ENCODE measurements at regions not wholly inside any gene's neighbourhood (a gene's known extent, or its start where the extent isn't known, plus 50 kb on each side); places are given as distances from the start of the nearest gene placed in this dataset.

DNA sequence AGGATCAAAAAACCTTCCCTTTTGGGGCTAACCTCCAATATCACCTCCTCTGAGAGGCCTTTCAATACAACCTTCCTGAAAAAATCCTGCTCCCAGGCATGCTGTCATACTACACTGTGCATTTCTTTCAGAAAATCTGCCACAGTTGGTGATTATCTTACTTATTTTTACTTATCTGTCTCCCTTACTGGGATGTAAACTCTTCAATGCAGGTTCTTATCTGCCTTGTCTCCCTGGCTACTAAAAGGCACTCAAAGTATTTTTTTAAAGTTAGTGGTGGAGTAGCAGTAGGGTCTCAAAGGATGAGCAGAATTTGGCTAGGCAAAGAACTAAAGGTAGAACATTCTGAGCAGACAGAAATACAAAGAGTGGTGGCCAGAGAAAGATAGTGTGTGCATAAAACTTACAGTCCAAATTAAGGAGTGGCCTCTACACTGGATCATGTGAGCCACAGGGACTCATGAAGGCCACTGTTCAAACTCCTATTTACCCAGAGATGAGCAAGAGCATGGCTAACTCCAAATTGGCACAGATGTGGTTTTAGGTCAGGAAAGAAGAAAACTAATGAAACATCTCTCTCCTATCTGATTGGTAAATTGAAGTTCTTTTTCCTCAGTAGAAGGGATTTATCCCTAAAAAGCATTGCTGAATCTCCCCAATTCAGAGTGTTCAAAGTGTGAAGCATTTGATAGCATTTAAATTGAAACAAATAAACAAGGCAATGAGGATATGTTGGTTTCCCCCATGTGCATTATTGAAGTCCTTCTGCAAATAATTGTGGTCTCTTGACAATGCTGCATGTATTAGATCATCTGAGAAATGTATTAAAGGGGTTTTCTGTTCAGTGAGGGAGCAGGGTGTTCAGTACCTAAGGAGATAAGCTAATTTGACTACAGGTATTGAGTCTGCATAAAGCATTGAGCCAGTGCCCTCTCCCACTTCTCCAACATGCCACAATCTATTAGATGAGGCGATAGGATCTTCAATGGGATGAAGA lies 285.5 kb downstream of the MREG start (continued):
- no peak for TF ChIP-seq RNF2 (IDR thresholded peaks at IDR 0.05; ENCODE audit: borderline replicate concordance, low read depth, low read length, missing control alignments, poor library complexity, severe bottlenecking)
- no peak for TF ChIP-seq SRF (IDR thresholded peaks at IDR 0.05; ENCODE audit: low read depth, low read length)
- TF ChIP-seq, protein P1, sequence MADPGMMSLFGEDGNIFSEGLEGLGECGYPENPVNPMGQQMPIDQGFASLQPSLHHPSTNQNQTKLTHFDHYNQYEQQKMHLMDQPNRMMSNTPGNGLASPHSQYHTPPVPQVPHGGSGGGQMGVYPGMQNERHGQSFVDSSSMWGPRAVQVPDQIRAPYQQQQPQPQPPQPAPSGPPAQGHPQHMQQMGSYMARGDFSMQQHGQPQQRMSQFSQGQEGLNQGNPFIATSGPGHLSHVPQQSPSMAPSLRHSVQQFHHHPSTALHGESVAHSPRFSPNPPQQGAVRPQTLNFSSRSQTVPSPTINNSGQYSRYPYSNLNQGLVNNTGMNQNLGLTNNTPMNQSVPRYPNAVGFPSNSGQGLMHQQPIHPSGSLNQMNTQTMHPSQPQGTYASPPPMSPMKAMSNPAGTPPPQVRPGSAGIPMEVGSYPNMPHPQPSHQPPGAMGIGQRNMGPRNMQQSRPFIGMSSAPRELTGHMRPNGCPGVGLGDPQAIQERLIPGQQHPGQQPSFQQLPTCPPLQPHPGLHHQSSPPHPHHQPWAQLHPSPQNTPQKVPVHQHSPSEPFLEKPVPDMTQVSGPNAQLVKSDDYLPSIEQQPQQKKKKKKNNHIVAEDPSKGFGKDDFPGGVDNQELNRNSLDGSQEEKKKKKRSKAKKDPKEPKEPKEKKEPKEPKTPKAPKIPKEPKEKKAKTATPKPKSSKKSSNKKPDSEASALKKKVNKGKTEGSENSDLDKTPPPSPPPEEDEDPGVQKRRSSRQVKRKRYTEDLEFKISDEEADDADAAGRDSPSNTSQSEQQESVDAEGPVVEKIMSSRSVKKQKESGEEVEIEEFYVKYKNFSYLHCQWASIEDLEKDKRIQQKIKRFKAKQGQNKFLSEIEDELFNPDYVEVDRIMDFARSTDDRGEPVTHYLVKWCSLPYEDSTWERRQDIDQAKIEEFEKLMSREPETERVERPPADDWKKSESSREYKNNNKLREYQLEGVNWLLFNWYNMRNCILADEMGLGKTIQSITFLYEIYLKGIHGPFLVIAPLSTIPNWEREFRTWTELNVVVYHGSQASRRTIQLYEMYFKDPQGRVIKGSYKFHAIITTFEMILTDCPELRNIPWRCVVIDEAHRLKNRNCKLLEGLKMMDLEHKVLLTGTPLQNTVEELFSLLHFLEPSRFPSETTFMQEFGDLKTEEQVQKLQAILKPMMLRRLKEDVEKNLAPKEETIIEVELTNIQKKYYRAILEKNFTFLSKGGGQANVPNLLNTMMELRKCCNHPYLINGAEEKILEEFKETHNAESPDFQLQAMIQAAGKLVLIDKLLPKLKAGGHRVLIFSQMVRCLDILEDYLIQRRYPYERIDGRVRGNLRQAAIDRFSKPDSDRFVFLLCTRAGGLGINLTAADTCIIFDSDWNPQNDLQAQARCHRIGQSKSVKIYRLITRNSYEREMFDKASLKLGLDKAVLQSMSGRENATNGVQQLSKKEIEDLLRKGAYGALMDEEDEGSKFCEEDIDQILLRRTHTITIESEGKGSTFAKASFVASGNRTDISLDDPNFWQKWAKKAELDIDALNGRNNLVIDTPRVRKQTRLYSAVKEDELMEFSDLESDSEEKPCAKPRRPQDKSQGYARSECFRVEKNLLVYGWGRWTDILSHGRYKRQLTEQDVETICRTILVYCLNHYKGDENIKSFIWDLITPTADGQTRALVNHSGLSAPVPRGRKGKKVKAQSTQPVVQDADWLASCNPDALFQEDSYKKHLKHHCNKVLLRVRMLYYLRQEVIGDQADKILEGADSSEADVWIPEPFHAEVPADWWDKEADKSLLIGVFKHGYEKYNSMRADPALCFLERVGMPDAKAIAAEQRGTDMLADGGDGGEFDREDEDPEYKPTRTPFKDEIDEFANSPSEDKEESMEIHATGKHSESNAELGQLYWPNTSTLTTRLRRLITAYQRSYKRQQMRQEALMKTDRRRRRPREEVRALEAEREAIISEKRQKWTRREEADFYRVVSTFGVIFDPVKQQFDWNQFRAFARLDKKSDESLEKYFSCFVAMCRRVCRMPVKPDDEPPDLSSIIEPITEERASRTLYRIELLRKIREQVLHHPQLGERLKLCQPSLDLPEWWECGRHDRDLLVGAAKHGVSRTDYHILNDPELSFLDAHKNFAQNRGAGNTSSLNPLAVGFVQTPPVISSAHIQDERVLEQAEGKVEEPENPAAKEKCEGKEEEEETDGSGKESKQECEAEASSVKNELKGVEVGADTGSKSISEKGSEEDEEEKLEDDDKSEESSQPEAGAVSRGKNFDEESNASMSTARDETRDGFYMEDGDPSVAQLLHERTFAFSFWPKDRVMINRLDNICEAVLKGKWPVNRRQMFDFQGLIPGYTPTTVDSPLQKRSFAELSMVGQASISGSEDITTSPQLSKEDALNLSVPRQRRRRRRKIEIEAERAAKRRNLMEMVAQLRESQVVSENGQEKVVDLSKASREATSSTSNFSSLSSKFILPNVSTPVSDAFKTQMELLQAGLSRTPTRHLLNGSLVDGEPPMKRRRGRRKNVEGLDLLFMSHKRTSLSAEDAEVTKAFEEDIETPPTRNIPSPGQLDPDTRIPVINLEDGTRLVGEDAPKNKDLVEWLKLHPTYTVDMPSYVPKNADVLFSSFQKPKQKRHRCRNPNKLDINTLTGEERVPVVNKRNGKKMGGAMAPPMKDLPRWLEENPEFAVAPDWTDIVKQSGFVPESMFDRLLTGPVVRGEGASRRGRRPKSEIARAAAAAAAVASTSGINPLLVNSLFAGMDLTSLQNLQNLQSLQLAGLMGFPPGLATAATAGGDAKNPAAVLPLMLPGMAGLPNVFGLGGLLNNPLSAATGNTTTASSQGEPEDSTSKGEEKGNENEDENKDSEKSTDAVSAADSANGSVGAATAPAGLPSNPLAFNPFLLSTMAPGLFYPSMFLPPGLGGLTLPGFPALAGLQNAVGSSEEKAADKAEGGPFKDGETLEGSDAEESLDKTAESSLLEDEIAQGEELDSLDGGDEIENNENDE (IDR thresholded peaks at IDR 0.05; ENCODE audit: insufficient replicate concordance, low read length), result no peak
- TF ChIP-seq SP1 (IDR thresholded peaks at IDR 0.05; ENCODE audit: low read depth, low read length), result no peak
- no peak for TF ChIP-seq BCL11A (IDR thresholded peaks at IDR 0.05; ENCODE audit: low read depth in 2 of 2, low read length in 2 of 2)
- TF ChIP-seq TEAD4 (IDR thresholded peaks at IDR 0.05; ENCODE audit: low read depth, low read length), result no peak

Data from H1 (cell line).